K562 (cell line): ENCODE measurements at regions not wholly inside any gene's neighbourhood (a gene's known extent, or its start where the extent isn't known, plus 50 kb on each side); places are given as distances from the start of the nearest gene placed in this dataset.
"Not testable (repeated sequence)": the region's sequence is repeated elsewhere in the genome, so short reads cannot be mapped to it uniquely, and the experiment has no call there.

Experiments
- ATAC-seq: fragments of 200-7000 bp; cut with Tn5 transposase; 3 replicates; pipeline ENCODE4 v1.9.1; 2020; ENCODE audit warnings: moderate library complexity
- BruUV-seq: library from RNA; stranded (reverse); fragments of 400-500 nt; replicated peaks from 2 replicates; lab custom pipeline; 2021; lab: Mats Ljungman, UMichigan
- CTCF ChIA-PET: fragments of 300-600 bp; formaldehyde crosslinking; extraction: SDS; loops from one replicate; lab custom pipeline; 2021; ENCODE audit warnings: low intra/inter-chr PET ratio; lab: Yijun Ruan, JAX
- POLR2A ChIA-PET: fragments of 300-600, 350-650 bp; sonication (Branson Sonifier 250); formaldehyde crosslinking; extraction: SDS; loops from one replicate; lab custom pipeline; 2021; ENCODE audit warnings: antibody characterized with exemption, inconsistent platforms; lab: Yijun Ruan, JAX
- DNase-seq, 4 experiments: peaks; one replicate each; pipeline versions ENCODE4 v3.0.0 to v3.0.0-alpha.2; 2011 to 2018; ENCODE audit warnings: low spot score in 3 of 4, mixed read lengths in 3 of 4; ENCODE audit errors: extremely low read depth in 1 of 4
- FAIRE-seq: peaks from 2 replicates; lab custom pipeline; 2011; peaks lifted over from hg19 to GRCh38; lab: Jason Lieb, UNC
- H2AFZ ChIP-seq: 2 replicates; pipeline ENCODE4 v1.6.0; 2011; ENCODE audit warnings: low read depth, low read length, control low read depth, inconsistent platforms
- H3K27ac ChIP-seq: fragments of 200-600 bp; 3 replicates; pipeline ENCODE4 v1.8.0; 2011; ENCODE audit warnings: low read depth, mild to moderate bottlenecking, control low read depth, inconsistent platforms, low read length, moderate library complexity, mixed read lengths; ENCODE audit errors: extremely low read depth
- H3K27me3 ChIP-seq, 2 experiments: fragments of 300-600 bp in 1 of 2; 2 replicates in 1 of 2; 3 replicates in 1 of 2; pipeline versions ENCODE4 v1.6.0 to v1.8.0; 2011; ENCODE audit warnings: inconsistent platforms in 2 of 2, low read length in 2 of 2, mild to moderate bottlenecking in 1 of 2, mixed read lengths in 1 of 2, moderate library complexity in 1 of 2; ENCODE audit not compliant: control insufficient read depth in 2 of 2, insufficient read depth in 2 of 2
- H3K36me3 ChIP-seq: fragments of 300-600 bp; 3 replicates; pipeline ENCODE4 v1.8.0; 2011; ENCODE audit warnings: mild to moderate bottlenecking, low read length, inconsistent platforms; ENCODE audit not compliant: control insufficient read depth, insufficient read depth
- H3K4me1 ChIP-seq, 2 experiments: fragments of 200-600 bp in 1 of 2; replicated peaks in 1 of 2; 2 replicates in 1 of 2; 3 replicates in 1 of 2; pipeline versions ENCODE4 v1.5.1 to v1.8.0; 2011; ENCODE audit warnings: inconsistent platforms in 2 of 2, low read length in 2 of 2, mild to moderate bottlenecking in 1 of 2, mixed read lengths in 1 of 2, moderate library complexity in 1 of 2; ENCODE audit not compliant: control insufficient read depth in 2 of 2, insufficient read depth in 2 of 2
- H3K4me2 ChIP-seq: 2 replicates; pipeline ENCODE4 v1.6.1; 2011; ENCODE audit warnings: low read length, control low read depth, inconsistent platforms, mixed read lengths; ENCODE audit not compliant: insufficient read depth
- H3K4me3 ChIP-seq: fragments of 200-600 bp; sonication (generic), shearing (Covaris generic); 2 replicates; pipeline ENCODE4 v1.5.1; 2016; ENCODE audit warnings: control low read depth, inconsistent platforms
- H3K79me2 ChIP-seq: fragments of 200-600 bp; 3 replicates; pipeline ENCODE4 v1.8.0; 2011; ENCODE audit warnings: low read length, inconsistent platforms; ENCODE audit not compliant: control insufficient read depth, insufficient read depth
- H3K9ac ChIP-seq, 2 experiments: 2 replicates each; pipeline versions ENCODE4 v1.6.0 to v1.6.1; 2011; ENCODE audit warnings: low read depth in 2 of 2, low read length in 2 of 2, control low read depth in 1 of 2, inconsistent platforms in 1 of 2, mild to moderate bottlenecking in 1 of 2, mixed read lengths in 1 of 2; ENCODE audit not compliant: insufficient read depth in 1 of 2
- H3K9me1 ChIP-seq: one replicate; pipeline ENCODE4 v1.6.0; 2011; ENCODE audit warnings: inconsistent platforms, mild to moderate bottlenecking, low read length, moderate library complexity; ENCODE audit not compliant: control insufficient read depth, insufficient read depth
- H3K9me3 ChIP-seq: replicated peaks from 2 replicates; pipeline ENCODE4 v1.5.1; 2011; ENCODE audit warnings: low read depth, low read length, inconsistent platforms; ENCODE audit not compliant: control insufficient read depth, insufficient read depth
- H4K20me1 ChIP-seq: replicated peaks from 2 replicates; pipeline ENCODE4 v1.6.1; 2011; ENCODE audit warnings: low read length, inconsistent platforms, mixed read lengths; ENCODE audit not compliant: control insufficient read depth, insufficient read depth
- DMBX1 ChIP-seq: fragments of 250-450 bp; sonication (Bioruptor Pico); IDR thresholded peaks from 2 replicates; pipeline ENCODE4 v1.8.0; 2022; ENCODE audit warnings: inconsistent platforms, mild to moderate bottlenecking, moderate library complexity, borderline replicate concordance
- GABPB2 ChIP-seq: fragments of 250-450 bp; sonication (Bioruptor Pico); conservative IDR thresholded peaks from 2 replicates; pipeline ENCODE4 v1.5.1; 2021; ENCODE audit warnings: mild to moderate bottlenecking
- ZNF512 ChIP-seq: IDR thresholded peaks from 2 replicates; pipeline ENCODE4 v1.6.1; 2016; ENCODE audit warnings: missing genetic modification characterization, missing compliant biosample characterization
- ZNF644 ChIP-seq: fragments of 200-800 bp; sonication (Bioruptor generic); IDR thresholded peaks from 2 replicates; pipeline ENCODE4 v1.6.1; 2016; ENCODE audit warnings: low read depth, missing genetic modification characterization, missing compliant biosample characterization
- WGBS: fragments of 100-300 bp; shearing (Covaris generic); methylation state at CpG from one replicate; pipeline ENCODE4 v1.1.6; 2016; ENCODE audit warnings: low coverage, mixed read lengths; ENCODE audit not compliant: insufficient coverage; ENCODE audit errors: missing lambda C conversion rate; 5-methylcytosine and 5-hydroxymethylcytosine counted together
- in situ Hi-C: fragments of 300-500 bp; cut with MboI; formaldehyde crosslinking; loops from 4 replicates; pipeline ENCODE4 v1.15.0; 2018; ENCODE audit warnings: inconsistent platforms, mixed read lengths
- intact Hi-C: fragments of 100-400 bp; cut with micrococcal nuclease; formaldehyde crosslinking; loops from 2 replicates; pipeline ENCODE4 v1.14.2; 2022
- TF ChIP-seq, protein P1 (sequence below): fragments of 250-450 bp; sonication (Bioruptor Pico); IDR thresholded peaks from 2 replicates; pipeline ENCODE4 v1.5.0; 2020; ENCODE audit warnings: mild to moderate bottlenecking, borderline replicate concordance
- TF ChIP-seq, protein P2 (sequence below): fragments of 250-450 bp; sonication (Bioruptor Pico); IDR thresholded peaks from 2 replicates; pipeline ENCODE4 v1.4.0; 2020; ENCODE audit warnings: borderline replicate concordance

DNA sequence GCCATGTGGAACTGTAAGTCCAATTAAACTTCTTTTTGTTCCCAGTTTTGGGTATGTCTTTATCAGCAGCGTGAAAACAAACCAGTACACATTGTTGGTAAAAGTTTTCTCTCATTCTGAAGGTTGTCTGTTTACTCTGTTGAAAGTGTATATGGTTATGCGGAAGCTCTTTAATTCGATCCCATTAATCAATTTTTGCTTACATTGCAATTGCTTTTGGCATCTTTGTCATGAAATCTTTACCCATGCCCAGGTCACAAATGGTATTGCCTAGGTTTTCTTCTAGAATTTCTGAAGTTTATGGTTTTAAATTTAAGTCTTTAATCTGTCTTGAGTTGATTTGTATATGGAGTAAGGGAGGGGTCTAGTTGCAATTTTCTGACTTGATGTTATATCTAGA lies 1901.9 kb downstream of the MAT2B start (continued):
- TF ChIP-seq, protein P1, sequence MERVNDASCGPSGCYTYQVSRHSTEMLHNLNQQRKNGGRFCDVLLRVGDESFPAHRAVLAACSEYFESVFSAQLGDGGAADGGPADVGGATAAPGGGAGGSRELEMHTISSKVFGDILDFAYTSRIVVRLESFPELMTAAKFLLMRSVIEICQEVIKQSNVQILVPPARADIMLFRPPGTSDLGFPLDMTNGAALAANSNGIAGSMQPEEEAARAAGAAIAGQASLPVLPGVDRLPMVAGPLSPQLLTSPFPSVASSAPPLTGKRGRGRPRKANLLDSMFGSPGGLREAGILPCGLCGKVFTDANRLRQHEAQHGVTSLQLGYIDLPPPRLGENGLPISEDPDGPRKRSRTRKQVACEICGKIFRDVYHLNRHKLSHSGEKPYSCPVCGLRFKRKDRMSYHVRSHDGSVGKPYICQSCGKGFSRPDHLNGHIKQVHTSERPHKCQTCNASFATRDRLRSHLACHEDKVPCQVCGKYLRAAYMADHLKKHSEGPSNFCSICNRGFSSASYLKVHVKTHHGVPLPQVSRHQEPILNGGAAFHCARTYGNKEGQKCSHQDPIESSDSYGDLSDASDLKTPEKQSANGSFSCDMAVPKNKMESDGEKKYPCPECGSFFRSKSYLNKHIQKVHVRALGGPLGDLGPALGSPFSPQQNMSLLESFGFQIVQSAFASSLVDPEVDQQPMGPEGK: no peak
- no peak for TF ChIP-seq GABPB2

GRCh38 chr5:165410476-165410875 lies 1905.1 kb downstream of the MAT2B start:
- no peak for TF ChIP-seq ZNF644 (tag)
- no peak for TF ChIP-seq DMBX1 (CRISPR knock-in tag)
- TF ChIP-seq, protein P2, sequence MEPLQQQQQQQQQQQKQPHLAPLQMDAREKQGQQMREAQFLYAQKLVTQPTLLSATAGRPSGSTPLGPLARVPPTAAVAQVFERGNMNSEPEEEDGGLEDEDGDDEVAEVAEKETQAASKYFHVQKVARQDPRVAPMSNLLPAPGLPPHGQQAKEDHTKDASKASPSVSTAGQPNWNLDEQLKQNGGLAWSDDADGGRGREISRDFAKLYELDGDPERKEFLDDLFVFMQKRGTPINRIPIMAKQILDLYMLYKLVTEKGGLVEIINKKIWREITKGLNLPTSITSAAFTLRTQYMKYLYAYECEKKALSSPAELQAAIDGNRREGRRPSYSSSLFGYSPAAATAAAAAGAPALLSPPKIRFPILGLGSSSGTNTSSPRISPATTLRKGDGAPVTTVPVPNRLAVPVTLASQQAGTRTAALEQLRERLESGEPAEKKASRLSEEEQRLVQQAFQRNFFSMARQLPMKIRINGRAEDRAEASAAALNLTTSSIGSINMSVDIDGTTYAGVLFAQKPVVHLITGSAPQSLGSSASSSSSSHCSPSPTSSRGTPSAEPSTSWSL (CRISPR knock-in tag): no peak
- TF ChIP-seq ZNF512: no peak
- no TSS peak for BruUV-seq
- ChIA-PET POLR2A (no interaction called here), CTCF (no interaction called here)
- Histone ChIP-seq H3K4me3 (no peak overlapping the region), H3K4me2 (no peak overlapping the region), H3K27ac (no peak overlapping the region), H3K4me1 (no peaks in the 10 kb centered on the region), H3K9me3 (no peaks in the 10 kb centered on the region), H3K79me2 (no peaks in the 10 kb centered on the region), H3K36me3 (no peaks in the 10 kb centered on the region), H4K20me1 (no peaks in the 10 kb centered on the region), H3K9me1 (no peaks in the 10 kb centered on the region), H2AFZ (no peak overlapping the region), H3K9ac (no peak overlapping the region), H3K27me3 (no peaks in the 10 kb centered on the region)
- FAIRE-seq: no peak
- in situ Hi-C loops: no loop called here
- WGBS: 0% methylated on average over 1 of the region's 1 CpG
- intact Hi-C loops: no loop called here
- ATAC-seq: no peak
- DNase-seq: no peak

DNA sequence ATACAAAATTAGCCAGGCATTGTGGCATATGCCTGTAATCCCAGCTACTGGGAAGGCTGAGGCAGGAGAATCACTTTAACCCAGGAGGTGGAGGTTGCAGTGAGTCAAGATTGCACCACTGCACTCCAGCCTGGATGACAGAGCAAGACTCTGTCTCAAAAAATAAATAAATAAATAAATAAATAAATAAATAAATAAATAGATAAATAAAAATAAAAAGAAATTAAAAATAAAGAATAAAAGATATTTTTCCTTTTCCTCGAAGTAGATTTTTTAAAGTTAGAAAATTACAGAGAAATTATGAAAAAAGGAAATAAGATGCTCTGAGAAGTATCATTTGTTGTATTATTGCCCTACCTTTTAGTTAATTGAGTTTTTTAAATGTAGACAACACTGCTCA lies 1906.1 kb downstream of the MAT2B start:
- H3K36me3 ChIP-seq, H3K27me3 ChIP-seq, H3K9me1 ChIP-seq, BruUV-seq, H3K9ac ChIP-seq, H3K79me2 ChIP-seq, H3K4me1 ChIP-seq, FAIRE-seq, CTCF ChIA-PET, H4K20me1 ChIP-seq, DNase-seq, POLR2A ChIA-PET, H3K9me3 ChIP-seq, H3K4me2 ChIP-seq, H3K4me3 ChIP-seq, H2AFZ ChIP-seq, intact Hi-C loops, H3K27ac ChIP-seq, ATAC-seq, in situ Hi-C loops: not testable (repeated sequence)
- WGBS: 0% methylated on average over 1 of the region's 1 CpG
